GM12874 (cell line): ENCODE measurements at regions not wholly inside any gene's neighbourhood (a gene's known extent, or its start where the extent isn't known, plus 50 kb on each side); places are given as distances from the start of the nearest gene placed in this dataset.

ENCODE experiments used
- TF ChIP-seq, protein P1 (sequence below): IDR thresholded peaks from 2 replicates; pipeline ENCODE4 v1.5.1; 2011; ENCODE audit warnings: low read depth, mild to moderate bottlenecking, control low read depth, low read length, moderate library complexity; ENCODE audit not compliant: insufficient read depth

DNA sequence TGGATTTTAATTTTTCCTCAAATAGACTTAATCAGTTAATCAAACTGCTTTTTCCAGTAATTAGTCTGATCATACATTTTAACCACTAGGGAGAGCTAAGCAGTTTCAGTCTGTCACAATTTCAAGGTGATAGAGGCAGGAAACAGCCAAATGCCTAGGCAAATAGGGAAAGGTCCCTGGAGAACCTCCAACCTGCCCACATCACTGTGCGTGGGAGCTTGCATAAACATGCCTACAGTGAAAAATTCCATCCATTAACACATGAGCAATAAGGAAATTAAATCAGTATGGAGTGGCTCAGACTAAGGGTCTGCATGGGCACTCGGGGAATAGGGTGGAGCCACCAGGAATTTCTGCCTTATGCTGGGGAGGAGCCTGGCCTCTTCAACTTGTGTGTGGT is 74.6 kb downstream of the AASDHPPT start:
- TF ChIP-seq, protein P1, sequence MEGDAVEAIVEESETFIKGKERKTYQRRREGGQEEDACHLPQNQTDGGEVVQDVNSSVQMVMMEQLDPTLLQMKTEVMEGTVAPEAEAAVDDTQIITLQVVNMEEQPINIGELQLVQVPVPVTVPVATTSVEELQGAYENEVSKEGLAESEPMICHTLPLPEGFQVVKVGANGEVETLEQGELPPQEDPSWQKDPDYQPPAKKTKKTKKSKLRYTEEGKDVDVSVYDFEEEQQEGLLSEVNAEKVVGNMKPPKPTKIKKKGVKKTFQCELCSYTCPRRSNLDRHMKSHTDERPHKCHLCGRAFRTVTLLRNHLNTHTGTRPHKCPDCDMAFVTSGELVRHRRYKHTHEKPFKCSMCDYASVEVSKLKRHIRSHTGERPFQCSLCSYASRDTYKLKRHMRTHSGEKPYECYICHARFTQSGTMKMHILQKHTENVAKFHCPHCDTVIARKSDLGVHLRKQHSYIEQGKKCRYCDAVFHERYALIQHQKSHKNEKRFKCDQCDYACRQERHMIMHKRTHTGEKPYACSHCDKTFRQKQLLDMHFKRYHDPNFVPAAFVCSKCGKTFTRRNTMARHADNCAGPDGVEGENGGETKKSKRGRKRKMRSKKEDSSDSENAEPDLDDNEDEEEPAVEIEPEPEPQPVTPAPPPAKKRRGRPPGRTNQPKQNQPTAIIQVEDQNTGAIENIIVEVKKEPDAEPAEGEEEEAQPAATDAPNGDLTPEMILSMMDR: no peak

DNA sequence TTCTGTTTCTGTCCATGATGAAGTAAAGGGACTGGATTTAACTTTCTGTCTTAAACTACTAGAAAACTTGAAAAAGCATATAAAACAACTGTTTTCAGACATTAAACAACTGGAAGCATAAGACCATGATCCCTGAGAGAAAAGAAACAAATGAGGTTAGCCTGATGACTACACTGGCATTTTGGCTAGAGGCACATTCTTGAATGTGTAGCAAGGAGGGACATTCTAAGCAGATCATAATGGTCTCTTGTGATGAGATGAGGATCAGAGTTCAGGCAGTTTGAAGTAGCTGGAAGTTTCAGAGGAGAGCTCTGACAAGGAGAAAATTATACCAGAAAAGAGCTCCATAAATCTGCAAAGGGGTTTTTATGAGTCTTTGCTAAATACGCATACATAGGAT is 75.4 kb downstream of the AASDHPPT start:
- TF ChIP-seq, protein P1: no peak

DNA sequence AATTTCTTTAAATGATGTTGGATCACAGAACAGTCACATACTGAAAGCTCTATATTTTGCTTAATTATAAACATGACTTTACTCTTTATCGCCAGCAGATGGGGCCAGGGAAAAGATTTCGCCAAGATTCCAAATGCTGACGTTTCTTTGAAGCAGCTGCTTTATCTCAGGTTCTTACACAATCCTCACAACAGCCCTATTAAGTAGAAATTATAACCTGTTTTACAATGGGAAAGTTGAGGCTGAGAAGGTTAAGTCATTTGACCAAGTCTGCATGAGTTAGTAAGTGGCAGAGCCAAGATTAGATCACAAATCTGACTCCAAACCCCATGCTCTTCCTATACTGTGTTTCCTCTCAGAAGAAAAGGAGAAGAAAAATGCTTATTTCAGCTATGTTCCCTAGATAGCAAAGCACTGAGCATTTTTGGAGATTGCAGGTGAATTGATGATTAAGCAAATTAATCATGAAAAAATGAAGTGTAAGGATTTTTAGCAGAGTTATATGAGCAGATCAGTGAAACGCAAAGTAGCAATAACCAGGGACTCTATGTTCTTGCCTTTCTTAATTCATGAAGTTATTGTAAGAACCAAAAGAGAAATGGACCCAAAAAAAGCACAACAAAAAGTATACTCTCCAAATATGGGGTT is 79.0 kb downstream of the AASDHPPT start:
- TF ChIP-seq, protein P1: 0 out of 2 replicates have a peak, but pooled peaks have one; percentile 16

DNA sequence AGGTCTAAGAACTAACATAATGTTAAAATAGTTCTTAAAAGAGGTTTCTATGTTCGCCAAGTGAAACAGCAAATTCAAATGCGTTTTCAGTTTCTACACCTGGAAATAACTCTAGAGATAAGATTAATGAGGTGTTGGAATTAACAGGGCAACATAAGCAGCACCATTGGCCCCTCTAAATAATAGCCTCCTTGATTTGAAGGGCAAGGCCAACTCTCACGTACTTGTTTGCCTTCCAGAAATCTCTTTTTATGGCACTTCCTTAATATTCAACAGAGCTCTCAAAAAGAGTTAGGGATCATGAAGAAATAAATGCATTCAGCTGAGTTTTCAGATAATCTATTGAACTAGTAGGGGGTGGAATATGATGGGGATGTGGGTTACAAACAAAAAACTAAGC is 80.9 kb downstream of the AASDHPPT start:
- TF ChIP-seq, protein P1: no peak

DNA sequence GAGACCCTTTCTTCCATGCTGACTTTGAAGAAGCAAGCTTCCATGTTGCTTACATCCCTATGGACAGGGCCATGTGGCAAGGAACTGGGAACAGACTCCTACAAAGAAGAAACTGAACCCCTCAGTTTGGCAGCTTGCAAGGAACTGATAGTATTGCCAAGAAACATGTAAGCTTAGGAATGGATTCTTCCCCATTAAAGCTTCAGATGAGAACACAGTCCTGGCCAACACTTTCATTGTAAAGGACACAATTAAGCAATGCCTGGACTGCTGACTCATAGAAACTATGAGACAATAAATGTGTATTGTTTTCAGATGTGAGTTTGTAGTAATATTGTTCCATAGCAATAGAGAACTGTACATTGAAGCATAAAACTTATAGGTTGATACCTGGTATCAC is 82.4 kb downstream of the AASDHPPT start:
- TF ChIP-seq, protein P1: no peak

DNA sequence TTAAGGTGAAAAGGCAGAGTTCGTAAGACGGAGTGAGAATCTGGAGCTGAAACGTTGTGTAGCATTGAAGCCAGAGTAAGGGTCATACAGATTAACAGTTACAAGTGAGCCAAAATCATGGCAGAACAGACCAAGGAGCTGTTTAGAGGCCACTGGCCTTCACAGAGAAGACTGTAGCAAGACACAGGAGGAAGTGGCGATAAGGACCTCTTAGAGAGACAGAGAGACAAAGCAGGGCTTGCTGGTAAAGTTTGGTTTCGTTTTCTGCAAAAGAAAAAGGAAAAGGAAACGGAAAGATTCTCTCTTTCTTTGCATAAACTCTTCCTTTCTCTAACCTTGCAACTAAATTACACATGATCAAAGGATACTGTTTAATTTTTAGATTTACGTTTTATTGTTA is 83.0 kb downstream of the AASDHPPT start:
- TF ChIP-seq, protein P1: no peak

DNA sequence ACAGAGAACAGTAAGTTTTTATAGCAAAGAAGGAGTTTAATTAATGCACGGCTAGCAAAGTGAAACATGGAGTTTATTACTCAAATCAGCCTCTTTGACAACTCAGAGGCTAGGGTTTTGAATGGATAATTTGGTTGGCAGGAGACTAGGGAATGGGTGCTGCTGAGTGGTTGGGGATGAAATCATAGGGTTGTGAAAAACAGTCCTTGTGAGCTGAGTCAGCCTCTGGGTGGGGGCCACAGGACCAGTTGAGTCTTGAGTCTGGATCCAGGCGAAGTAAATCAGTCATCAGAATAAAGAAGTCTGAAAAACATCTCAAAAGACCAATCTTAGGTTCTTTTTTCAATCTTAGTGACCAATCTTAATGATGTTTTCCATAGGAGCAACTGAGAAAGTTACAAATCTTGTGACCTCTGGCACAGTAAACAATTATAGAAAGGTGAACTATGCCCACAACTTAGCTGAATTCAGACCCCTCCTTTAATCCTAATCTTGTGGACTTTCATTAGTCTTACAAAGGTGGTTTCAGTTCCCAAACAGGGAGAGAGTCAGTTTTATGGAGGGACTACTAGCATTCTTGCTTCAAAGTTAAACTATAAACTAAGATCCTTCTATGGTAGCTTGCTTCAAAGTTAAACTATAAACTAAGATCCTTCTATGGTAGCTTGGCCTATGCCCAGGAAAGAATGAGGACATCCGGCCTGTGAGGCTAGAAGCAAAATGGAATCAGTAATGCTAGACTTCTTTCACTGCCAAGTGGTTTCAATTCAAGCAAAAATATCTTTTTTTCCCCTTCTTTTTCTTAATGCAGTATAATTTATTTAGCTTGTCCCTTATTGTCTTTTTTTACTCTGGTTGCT is 84.5 kb downstream of the AASDHPPT start:
- TF ChIP-seq, protein P1: no peak
